Left colon (tissue), 2 donors: ENCODE measurements at regions not wholly inside any gene's neighbourhood (a gene's known extent, or its start where the extent isn't known, plus 50 kb on each side); places are given as distances from the start of the nearest gene placed in this dataset.
A peak's percentile ranks its signal among the peaks of the same experiment; 100 is the strongest.
"Not testable (repeated sequence)": the region's sequence is repeated elsewhere in the genome, so short reads cannot be mapped to it uniquely, and the experiment has no call there.

Experiments
- ATAC-seq: fragments of 200-7000 bp; cut with Tn5 transposase; one replicate; pipeline ENCODE4 v1.9.1; 2020; ENCODE audit warnings: mild to moderate bottlenecking, moderate library complexity
- DNase-seq, 2 donors: peaks; one replicate each; pipeline ENCODE4 v3.0.0-alpha.2; 2020
- intact Hi-C, 2 donors: fragments of 100-400 bp; cut with DNase I in 1 of 2; cut with micrococcal nuclease in 1 of 2; formaldehyde crosslinking; loops; one replicate each; pipeline versions ENCODE4 v1.11.2 to v1.14.0; 2022; cut with DNase I, micrococcal nuclease
- donor health status: DM: no; HTN: no; CAD: no.
- donor health status: DM: yes; HTN: yes; CAD: no.

- DNase-seq: no peak
- no peak for ATAC-seq
- intact Hi-C loops: no loop called here
These were observed 58.0 kb upstream of the EFCAB3 start for GRCh38 chr17:62322313-62322712.

GRCh38 chr17:62321451-62321850 is 58.9 kb upstream of the EFCAB3 start:
- DNase-seq (no peak), ATAC-seq (no peak)
- intact Hi-C loops: no loop called here

GRCh38 chr17:62319846-62320245 is 60.5 kb upstream of the EFCAB3 start:
- intact Hi-C loops: no loop called here
- no peak for DNase-seq
- ATAC-seq: no peak

GRCh38 chr17:62309396-62309795 is 71.0 kb upstream of the EFCAB3 start:
- ATAC-seq: no peak
- intact Hi-C loops: no loop called here

GRCh38 chr17:62307196-62307595 is 73.2 kb upstream of the EFCAB3 start:
- intact Hi-C loops: no loop called here
- no peak for DNase-seq
- ATAC-seq: peak; percentile 100

More at GRCh38 chr17:62309396-62309795, 71.0 kb upstream of the EFCAB3 start:
- DNase-seq: no peak

- ATAC-seq (no peak), DNase-seq (no peak)
- intact Hi-C loops: no loop called here
These were observed 76.9 kb upstream of the EFCAB3 start for GRCh38 chr17:62303476-62303875.

GRCh38 chr17:62300697-62301096 is 79.7 kb upstream of the EFCAB3 start:
- DNase-seq (no peak), ATAC-seq (no peak)
- intact Hi-C loops: no loop called here

GRCh38 chr17:62275290-62275689 is 105.1 kb upstream of the EFCAB3 start:
- ATAC-seq, DNase-seq, intact Hi-C loops: not testable (repeated sequence)

- intact Hi-C loops, DNase-seq, ATAC-seq: not testable (repeated sequence)
These were observed 112.0 kb upstream of the EFCAB3 start for GRCh38 chr17:62268361-62268760.

GRCh38 chr17:62264974-62265373 is 115.4 kb upstream of the EFCAB3 start:
- intact Hi-C loops, DNase-seq: not testable (repeated sequence)

GRCh38 chr17:62255791-62256190 is 124.6 kb upstream of the EFCAB3 start:
- DNase-seq, intact Hi-C loops, ATAC-seq: not testable (repeated sequence)

More at GRCh38 chr17:62264974-62265373, 115.4 kb upstream of the EFCAB3 start:
- ATAC-seq: not testable (repeated sequence)

GRCh38 chr17:62242076-62242475 is 138.3 kb upstream of the EFCAB3 start:
- intact Hi-C loops, ATAC-seq, DNase-seq: not testable (repeated sequence)

GRCh38 chr17:62239569-62239968 is 140.8 kb upstream of the EFCAB3 start:
- ATAC-seq: peak; percentile 7
- DNase-seq, intact Hi-C loops: not testable (repeated sequence)

GRCh38 chr17:62238551-62239338 is 141.6 kb upstream of the EFCAB3 start:
- intact Hi-C loops, DNase-seq: not testable (repeated sequence)
- peak; percentile 52 for ATAC-seq

- DNase-seq, ATAC-seq, intact Hi-C loops: not testable (repeated sequence)
These were observed 146.4 kb upstream of the EFCAB3 start for GRCh38 chr17:62233822-62234481.

- intact Hi-C loops, ATAC-seq, DNase-seq: not testable (repeated sequence)
These were observed 149.1 kb upstream of the EFCAB3 start for GRCh38 chr17:62231293-62231692.

GRCh38 chr17:62226610-62227240 is 153.6 kb upstream of the EFCAB3 start:
- peak in 1 of 2 donors; percentile 25 for DNase-seq

GRCh38 chr17:62223585-62223984 is 156.8 kb upstream of the EFCAB3 start:
- intact Hi-C loops, DNase-seq, ATAC-seq: not testable (repeated sequence)

More at GRCh38 chr17:62226610-62227240, 153.6 kb upstream of the EFCAB3 start:
- ATAC-seq, intact Hi-C loops: not testable (repeated sequence)

- intact Hi-C loops: no loop called here
- DNase-seq (no peak), ATAC-seq (no peak)
These were observed 154.3 kb upstream of the MED13 start for GRCh38 chr17:62219221-62219899.
